AG09319 (cell line): ENCODE measurements at regions not wholly inside any gene's neighbourhood (a gene's known extent, or its start where the extent isn't known, plus 50 kb on each side); places are given as distances from the start of the nearest gene placed in this dataset.
A peak's percentile ranks its signal among the peaks of the same experiment; 100 is the strongest.

Source experiments
- DNase-seq: peaks from one replicate; pipeline ENCODE4 v3.0.0-alpha.2; 2010; ENCODE audit warnings: low read depth; ENCODE audit errors: extremely low read depth
- CTCF ChIP-seq: IDR thresholded peaks from 2 replicates; pipeline ENCODE4 v1.5.1; 2011; ENCODE audit warnings: low read depth, mild to moderate bottlenecking, inconsistent platforms, low read length, moderate library complexity

- no peak for TF ChIP-seq CTCF
- peak; percentile 42 for DNase-seq
Observed at GRCh38 chr18:10057894-10058791, 144.3 kb downstream of the VAPA start.

GRCh38 chr18:10059610-10060468 lies 146.0 kb downstream of the VAPA start:
- DNase-seq, result no peak
- TF ChIP-seq CTCF, result no peak

- no peak for TF ChIP-seq CTCF
- DNase-seq, result no peak
Observed at GRCh38 chr18:10060469-10060782, 146.6 kb downstream of the VAPA start.

- no peak for TF ChIP-seq CTCF
- DNase-seq, result no peak
Observed at GRCh38 chr18:10060841-10061240, 147.0 kb downstream of the VAPA start.

- no peak for DNase-seq
- TF ChIP-seq CTCF, result no peak
Observed at GRCh38 chr18:10061566-10062140, 147.8 kb downstream of the VAPA start.

GRCh38 chr18:10062302-10063300 lies 148.8 kb downstream of the VAPA start:
- no peak for DNase-seq
- no peak for TF ChIP-seq CTCF
